HG02642 (cell line): ENCODE measurements at regions not wholly inside any gene's neighbourhood (a gene's known extent, or its start where the extent isn't known, plus 50 kb on each side); places are given as distances from the start of the nearest gene placed in this dataset.
"Not testable (repeated sequence)": the region's sequence is repeated elsewhere in the genome, so short reads cannot be mapped to it uniquely, and the experiment has no call there.

Source experiments
- ATAC-seq: cut with Tn5 transposase; IDR thresholded peaks from one replicate; pipeline ENCODE4 v1.9.1; 2021; ENCODE audit warnings: mild to moderate bottlenecking; ENCODE audit not compliant: unreplicated experiment, poor library complexity

DNA sequence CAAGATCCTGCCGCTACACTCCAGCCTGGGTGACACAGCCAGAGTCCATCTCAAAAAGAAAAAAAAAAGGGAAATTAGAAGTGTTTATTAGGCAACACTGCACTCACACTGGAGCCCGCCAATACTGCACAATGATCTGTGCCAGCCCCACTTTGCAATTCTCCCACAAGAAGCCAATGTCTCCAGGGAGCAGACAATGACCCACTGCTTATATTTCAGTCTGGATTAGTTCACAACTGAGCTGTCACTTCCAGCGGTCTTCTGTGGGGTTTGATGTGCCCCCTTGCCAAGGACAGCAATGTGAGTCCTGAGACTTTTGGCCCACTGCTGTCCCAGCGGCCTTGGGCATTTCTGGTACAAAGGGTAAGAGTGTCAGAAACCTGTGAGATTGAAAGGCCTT, 85.6 kb upstream of the PPM1B start:
- ATAC-seq = no peak

- ATAC-seq = no peak
Measured at GRCh38 chr2:44084850-44085249, 83.8 kb upstream of the PPM1B start.

DNA sequence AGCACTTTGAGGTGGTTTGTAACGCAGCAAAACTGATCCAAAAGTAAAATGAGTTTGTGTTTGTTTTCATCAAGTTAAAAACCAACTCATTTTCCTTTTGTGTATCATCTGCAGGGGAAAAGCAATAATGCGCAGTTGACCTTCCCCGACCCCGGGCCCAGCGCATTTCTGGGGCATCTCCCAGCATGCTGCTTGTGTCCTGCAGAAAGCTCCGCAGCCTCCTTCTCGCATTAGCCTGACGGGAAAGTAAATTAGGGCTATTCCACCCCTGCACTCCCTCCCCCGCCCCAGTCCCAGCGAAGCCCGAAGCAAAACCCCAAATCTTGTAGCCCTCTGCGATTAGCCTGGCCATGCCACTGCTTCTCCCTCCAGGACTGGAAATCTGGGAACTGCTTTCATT, 82.0 kb upstream of the PPM1B start:
- ATAC-seq = no peak

GRCh38 chr2:44087036-44087713, 81.5 kb upstream of the PPM1B start:
- ATAC-seq = peak; percentile 75

- ATAC-seq = no peak
Measured at GRCh38 chr2:44087714-44088092, 81.0 kb upstream of the PPM1B start.

- ATAC-seq = not testable (repeated sequence)
Measured at GRCh38 chr2:44092519-44092918, 76.2 kb upstream of the PPM1B start.

- ATAC-seq = no peak
Measured at GRCh38 chr2:44093970-44094369, 74.7 kb upstream of the PPM1B start.

DNA sequence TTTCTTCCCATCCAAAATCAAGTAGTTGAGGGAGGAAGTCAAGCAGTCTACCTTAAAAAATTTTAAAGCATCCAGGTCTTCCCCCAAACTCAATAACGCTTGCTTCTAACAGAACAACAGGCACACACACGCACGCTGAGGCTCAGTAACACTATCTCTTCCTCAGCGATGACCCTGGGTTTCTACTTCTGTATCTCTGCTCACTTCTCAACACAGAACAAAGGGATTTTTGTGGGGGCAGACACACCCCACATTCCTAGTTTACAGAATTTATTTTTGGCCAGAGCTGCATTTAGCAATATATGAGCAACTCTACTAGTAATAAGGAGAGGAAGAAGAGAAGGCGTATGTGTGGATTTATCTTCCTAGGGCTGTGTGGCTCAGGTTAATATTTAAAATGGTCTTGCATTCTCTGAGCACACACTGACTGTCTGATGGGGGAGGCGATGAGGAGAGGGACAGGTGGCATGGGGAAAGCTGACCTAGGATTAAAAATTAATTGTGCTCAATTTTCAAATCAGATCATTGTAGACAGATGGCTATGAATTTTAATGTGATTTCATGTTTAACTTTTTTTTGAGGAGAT, 71.3 kb upstream of the PPM1B start:
- no peak for ATAC-seq

DNA sequence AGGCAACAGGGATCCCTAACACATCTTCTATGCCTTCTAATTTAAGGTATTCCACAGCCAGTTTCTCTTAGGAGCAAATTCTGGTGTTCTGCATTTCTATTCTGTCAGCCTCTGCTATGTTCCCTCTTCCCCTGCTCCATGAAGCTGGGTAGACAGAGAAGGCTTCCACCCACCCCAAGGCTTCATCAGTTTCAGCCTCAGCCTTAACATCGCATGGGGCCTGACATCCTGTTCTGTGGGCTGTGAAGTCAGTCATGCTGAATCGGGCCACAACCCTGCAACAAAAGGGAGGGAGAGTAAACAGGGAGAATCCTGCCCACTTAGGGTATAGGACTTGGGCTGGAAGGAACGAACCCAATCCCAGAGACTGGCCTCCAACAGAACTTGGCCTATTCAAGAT, 70.6 kb upstream of the PPM1B start:
- ATAC-seq = no peak

- no peak for ATAC-seq
Measured at GRCh38 chr2:44098891-44099290, 69.8 kb upstream of the PPM1B start.

DNA sequence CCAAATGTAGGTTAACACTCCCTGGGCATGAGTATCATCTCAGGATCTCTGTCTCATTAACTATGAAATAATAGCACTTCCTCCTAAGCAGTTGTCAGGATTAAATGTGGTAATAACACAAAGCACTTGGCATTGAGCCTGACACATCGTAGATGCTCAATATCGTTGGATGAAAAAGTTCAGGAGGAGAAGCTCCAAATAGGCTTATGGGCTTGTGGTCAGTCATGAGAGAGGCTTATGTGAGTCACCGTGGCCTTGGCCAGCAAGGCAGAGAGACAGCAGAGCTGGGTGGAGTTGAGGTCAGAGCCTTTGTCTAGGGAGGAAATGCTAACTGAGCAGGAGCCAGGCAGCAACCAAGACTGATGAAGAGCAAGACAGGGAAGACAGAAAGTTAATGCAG, 68.3 kb upstream of the PPM1B start:
- ATAC-seq = no peak

DNA sequence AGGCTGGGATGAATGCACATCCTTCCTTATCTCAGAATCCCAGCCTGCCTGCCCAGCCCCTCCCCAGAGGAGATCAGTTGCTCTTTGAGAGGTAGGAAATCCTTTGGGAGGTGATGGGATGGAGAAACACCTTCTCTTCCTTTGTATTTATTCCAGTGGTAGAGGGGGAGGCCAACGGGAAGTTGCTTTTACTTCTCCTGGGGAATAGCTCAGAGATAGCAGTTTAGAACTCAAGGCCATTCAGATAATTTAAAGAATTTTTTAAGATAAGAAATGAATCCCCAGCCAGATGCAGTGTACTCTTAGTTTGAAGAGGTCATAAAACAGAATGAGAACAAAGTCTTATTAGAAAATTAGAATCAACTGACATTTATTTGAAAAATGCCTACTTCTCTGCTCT, 67.4 kb upstream of the PPM1B start:
- no peak for ATAC-seq

- ATAC-seq = no peak
Measured at GRCh38 chr2:44102790-44103562, 65.7 kb upstream of the PPM1B start.

DNA sequence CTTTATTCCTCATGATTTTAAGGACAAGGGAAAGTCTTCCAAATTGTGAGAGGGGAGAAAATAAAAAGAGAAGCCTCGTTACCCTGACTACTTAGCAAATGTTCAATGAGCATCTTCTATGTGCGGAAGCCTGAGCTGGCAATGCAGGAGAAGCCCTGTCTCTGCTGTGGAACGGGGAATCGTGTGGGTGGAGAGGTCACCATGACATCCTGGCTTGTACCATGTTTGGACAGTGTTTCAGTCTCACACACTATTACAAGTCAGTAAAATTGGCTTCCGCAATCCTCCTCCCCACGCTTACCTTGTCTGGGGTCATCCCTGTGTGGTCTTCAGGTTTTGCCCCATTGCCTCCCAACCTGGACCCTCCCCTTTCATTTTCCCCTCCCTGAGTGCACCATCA, 65.0 kb upstream of the PPM1B start:
- no peak for ATAC-seq

- ATAC-seq = no peak
Measured at GRCh38 chr2:44104855-44105271, 63.8 kb upstream of the PPM1B start.

DNA sequence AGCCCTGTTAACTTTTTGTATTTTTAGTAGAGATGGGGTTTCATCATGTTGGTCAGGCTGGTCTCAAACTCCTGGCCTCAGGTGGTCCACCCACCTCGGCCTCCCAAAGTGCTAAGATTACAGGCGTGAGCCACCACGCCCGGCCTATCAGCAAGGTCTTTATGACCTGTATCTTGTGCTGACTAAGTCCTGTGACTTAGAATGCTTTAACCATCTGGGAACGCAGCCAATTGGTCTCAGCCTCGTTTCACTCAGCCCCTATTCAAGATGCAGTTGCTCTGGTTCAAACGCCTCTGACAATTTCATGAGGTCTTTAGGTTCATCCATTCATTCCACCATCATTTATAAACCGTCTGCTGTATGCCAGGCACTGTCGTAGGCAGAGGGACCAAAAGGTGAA, 62.2 kb upstream of the PPM1B start:
- ATAC-seq = not testable (repeated sequence)

- peak; percentile 80 for ATAC-seq
Measured at GRCh38 chr2:44107086-44107740, 61.5 kb upstream of the PPM1B start.

- ATAC-seq = no peak
Measured at GRCh38 chr2:44107974-44108373, 60.7 kb upstream of the PPM1B start.

- ATAC-seq = no peak
Measured at GRCh38 chr2:44109166-44109565, 59.5 kb upstream of the PPM1B start.

DNA sequence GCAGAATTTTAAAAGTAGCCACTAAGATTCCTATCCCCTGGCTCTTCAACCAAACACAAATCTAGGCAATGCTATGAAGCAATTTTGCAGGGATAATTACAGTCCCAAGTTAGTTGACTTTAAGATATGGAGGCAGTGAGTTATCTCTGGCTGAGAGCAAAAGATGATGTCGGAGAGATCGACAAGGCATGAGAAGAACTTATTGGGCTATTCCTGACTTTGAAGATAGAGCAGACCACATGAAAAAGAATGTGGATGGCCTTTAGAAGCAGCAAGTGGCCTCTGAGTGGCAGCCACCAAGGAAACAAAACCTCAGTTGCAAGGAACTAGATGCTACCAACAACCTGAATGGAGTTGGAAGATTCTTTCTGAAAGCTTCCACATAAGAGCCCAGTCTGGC, 58.2 kb upstream of the PPM1B start:
- ATAC-seq = no peak

- ATAC-seq = no peak
Measured at GRCh38 chr2:44112096-44112495, 56.6 kb upstream of the PPM1B start.
